AG04450 (cell line): ENCODE measurements at regions not wholly inside any gene's neighbourhood (a gene's known extent, or its start where the extent isn't known, plus 50 kb on each side); places are given as distances from the start of the nearest gene placed in this dataset.

Experiments used
- CTCF ChIA-PET: fragments of 300-600, 350-600 bp; formaldehyde crosslinking; extraction: SDS; loops from one replicate; lab custom pipeline; 2022; ENCODE audit warnings: antibody characterized with exemption, inconsistent platforms; lab: Charles Lee
- POLR2A ChIA-PET: fragments of 350-600 bp; formaldehyde crosslinking; extraction: SDS; loops from one replicate; lab custom pipeline; 2021; ENCODE audit warnings: antibody characterized with exemption, inconsistent platforms; lab: Yijun Ruan, JAX
- DNase-seq: peaks from one replicate; pipeline ENCODE4 v3.0.0-alpha.2; 2011; ENCODE audit warnings: low read depth, low spot score
- H3K27ac ChIP-seq: one replicate; pipeline ENCODE4 v1.5.1; 2012; ENCODE audit warnings: low read depth, low read length, control low read depth
- H3K27me3 ChIP-seq: one replicate; pipeline ENCODE4 v1.6.0; 2012; ENCODE audit warnings: low read length; ENCODE audit not compliant: control insufficient read depth, insufficient read depth
- H3K4me3 ChIP-seq: 2 replicates; pipeline ENCODE4 v1.5.1; 2011; ENCODE audit warnings: mild to moderate bottlenecking, low read depth, low read length, control low read depth
- H3K9me3 ChIP-seq: 2 replicates; pipeline ENCODE4 v1.5.1; 2012; ENCODE audit warnings: low read length; ENCODE audit not compliant: control insufficient read depth, insufficient read depth
- TF ChIP-seq, protein P1 (sequence below): IDR thresholded peaks from 2 replicates; pipeline ENCODE4 v1.5.1; 2011; ENCODE audit warnings: low read depth, low read length, control low read depth, inconsistent platforms

GRCh38 chr10:63744060-63744941 lies 223.1 kb downstream of the REEP3 start:
- Histone ChIP-seq H3K27me3 (peaks cover 5% of the 10 kb centered on the region), H3K4me3 (no peak overlapping the region), H3K9me3 (no peaks in the 10 kb centered on the region), H3K27ac (no peak overlapping the region)
- TF ChIP-seq, protein P1, sequence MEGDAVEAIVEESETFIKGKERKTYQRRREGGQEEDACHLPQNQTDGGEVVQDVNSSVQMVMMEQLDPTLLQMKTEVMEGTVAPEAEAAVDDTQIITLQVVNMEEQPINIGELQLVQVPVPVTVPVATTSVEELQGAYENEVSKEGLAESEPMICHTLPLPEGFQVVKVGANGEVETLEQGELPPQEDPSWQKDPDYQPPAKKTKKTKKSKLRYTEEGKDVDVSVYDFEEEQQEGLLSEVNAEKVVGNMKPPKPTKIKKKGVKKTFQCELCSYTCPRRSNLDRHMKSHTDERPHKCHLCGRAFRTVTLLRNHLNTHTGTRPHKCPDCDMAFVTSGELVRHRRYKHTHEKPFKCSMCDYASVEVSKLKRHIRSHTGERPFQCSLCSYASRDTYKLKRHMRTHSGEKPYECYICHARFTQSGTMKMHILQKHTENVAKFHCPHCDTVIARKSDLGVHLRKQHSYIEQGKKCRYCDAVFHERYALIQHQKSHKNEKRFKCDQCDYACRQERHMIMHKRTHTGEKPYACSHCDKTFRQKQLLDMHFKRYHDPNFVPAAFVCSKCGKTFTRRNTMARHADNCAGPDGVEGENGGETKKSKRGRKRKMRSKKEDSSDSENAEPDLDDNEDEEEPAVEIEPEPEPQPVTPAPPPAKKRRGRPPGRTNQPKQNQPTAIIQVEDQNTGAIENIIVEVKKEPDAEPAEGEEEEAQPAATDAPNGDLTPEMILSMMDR = no peak
- CTCF ChIA-PET = no interaction called here
- POLR2A ChIA-PET = no interaction called here
- no peak for DNase-seq

DNA sequence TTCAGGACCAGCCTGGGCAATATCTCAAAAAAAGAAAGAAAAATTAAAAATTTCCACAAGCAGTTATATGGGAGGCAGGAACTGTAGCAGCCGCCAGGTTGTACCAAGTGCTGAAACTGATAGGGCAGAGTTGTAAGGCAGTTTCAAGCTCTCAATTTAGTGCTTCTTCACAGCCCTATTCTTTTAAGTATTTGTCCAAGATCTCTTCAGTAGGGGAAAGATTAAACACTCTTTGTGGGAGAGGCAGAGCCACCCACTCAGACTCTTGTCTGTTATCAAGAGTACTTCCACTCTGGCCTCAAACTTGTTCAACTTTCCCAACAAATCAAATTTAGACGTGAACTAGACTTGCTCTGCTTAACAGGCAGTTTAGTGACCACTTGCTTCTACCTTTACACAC lies 228.7 kb downstream of the REEP3 start:
- Histone ChIP-seq H3K9me3 (no peaks in the 10 kb centered on the region), H3K4me3 (no peak overlapping the region), H3K27ac (no peak overlapping the region), H3K27me3 (no peaks in the 10 kb centered on the region)
- no peak for DNase-seq
- ChIA-PET CTCF (no interaction called here), POLR2A (no interaction called here)
- TF ChIP-seq, protein P1 = no peak

DNA sequence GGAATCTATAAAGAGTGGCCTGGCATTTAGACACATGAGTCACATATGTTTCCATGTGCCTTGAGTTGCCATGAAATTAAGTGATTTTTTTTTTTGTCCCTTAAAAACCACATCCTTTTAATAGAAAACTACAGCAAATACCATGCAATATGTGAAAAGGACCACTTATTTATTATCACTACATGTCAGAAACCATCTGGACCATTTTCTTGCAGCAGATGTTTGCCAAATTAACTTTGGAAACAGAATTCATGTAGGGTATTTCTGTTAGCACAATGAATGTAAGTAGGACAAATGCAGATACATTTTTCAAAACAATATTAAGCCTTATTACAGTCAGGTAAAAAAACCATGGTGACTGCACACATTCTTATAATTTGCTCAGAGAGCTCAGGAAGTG lies 230.6 kb downstream of the REEP3 start:
- TF ChIP-seq, protein P1 = no peak
- CTCF ChIA-PET = no interaction called here
- no peak for DNase-seq
- Histone ChIP-seq H3K27me3 (peaks cover 2% of the 10 kb centered on the region), H3K27ac (no peak overlapping the region), H3K4me3 (no peak overlapping the region), H3K9me3 (no peaks in the 10 kb centered on the region)
- POLR2A ChIA-PET = no interaction called here

DNA sequence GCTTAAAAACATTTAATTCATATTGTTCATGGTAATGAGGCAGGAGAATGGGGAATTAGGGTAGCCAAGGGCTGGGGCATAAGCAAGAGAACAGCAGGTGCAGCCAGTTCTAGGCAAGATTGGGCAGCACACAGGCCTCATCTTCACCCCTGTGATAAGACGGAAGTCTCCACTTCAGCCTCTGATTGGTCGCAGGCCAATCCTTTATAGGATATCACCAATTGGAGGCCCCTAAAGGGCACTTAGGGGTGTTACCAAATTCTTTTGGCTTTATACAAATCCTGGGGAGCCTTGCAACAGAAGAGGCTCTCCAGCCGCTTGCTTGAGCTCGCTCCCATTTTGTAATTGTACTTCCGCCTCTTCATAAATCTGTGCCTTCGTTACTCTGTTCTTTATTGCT lies 231.1 kb downstream of the REEP3 start:
- no peak overlapping the region for H3K27ac ChIP-seq
- CTCF ChIA-PET = no interaction called here
- H3K4me3 ChIP-seq = no peak overlapping the region
- no peak for DNase-seq
- TF ChIP-seq, protein P1 = no peak
- peaks cover 2% of the 10 kb centered on the region for H3K27me3 ChIP-seq
- H3K9me3 ChIP-seq = no peaks in the 10 kb centered on the region
- POLR2A ChIA-PET = no interaction called here

DNA sequence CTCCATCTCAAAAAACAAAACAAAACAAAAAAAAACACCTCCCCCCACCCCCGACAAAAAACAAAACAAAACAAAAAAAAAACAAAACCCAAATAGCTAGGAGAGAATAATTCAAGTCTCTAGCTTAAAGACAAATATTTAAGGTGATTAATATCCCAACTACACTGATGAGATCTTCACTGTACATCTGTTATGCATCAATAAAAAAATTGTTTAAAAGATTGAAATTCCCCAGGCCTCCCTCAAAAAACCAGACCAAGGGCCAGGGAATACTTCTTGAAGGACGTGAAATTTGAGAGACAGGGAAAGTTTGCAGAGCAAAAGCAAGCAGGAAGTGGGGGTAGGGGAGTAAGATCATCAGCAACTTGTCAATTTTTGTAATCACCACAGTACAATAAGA lies 232.6 kb downstream of the REEP3 start:
- CTCF ChIA-PET = interaction anchor here (1.1 to 2.2 kb wide), 2 partner anchors 34 to 587 kb away, joined by 3 to 9 read pairs; no protein-coding TSS in a partner anchor
- no peak overlapping the region for H3K27ac ChIP-seq
- H3K27me3 ChIP-seq = peaks cover 8% of the 10 kb centered on the region
- no peak overlapping the region for H3K4me3 ChIP-seq
- TF ChIP-seq, protein P1 = no peak
- no peaks in the 10 kb centered on the region for H3K9me3 ChIP-seq
- POLR2A ChIA-PET = no interaction called here
- no peak for DNase-seq
